MG63 (cell line): ENCODE measurements at regions not wholly inside any gene's neighbourhood (a gene's known extent, or its start where the extent isn't known, plus 50 kb on each side); places are given as distances from the start of the nearest gene placed in this dataset.

Experiments
- DNase-seq: peaks from one replicate; pipeline ENCODE4 v3.0.0-alpha.2; 2020
- H3K27me3 ChIP-seq: fragments of 250-450 bp; sonication (Bioruptor Pico); 2 replicates; pipeline ENCODE4 v1.5.1; 2020; ENCODE audit warnings: mild to moderate bottlenecking, moderate library complexity
- H3K36me3 ChIP-seq: fragments of 250-450 bp; sonication (Bioruptor Pico); 2 replicates; pipeline ENCODE4 v1.5.1; 2020; ENCODE audit warnings: mild to moderate bottlenecking, moderate library complexity
- H3K4me3 ChIP-seq: fragments of 250-450 bp; sonication (Bioruptor Pico); 2 replicates; pipeline ENCODE4 v1.5.1; 2020; ENCODE audit warnings: mild to moderate bottlenecking, moderate library complexity
- H3K9me3 ChIP-seq: fragments of 250-450 bp; sonication (Bioruptor Pico); 2 replicates; pipeline ENCODE4 v1.5.1; 2020; ENCODE audit warnings: mild to moderate bottlenecking, moderate library complexity

DNA sequence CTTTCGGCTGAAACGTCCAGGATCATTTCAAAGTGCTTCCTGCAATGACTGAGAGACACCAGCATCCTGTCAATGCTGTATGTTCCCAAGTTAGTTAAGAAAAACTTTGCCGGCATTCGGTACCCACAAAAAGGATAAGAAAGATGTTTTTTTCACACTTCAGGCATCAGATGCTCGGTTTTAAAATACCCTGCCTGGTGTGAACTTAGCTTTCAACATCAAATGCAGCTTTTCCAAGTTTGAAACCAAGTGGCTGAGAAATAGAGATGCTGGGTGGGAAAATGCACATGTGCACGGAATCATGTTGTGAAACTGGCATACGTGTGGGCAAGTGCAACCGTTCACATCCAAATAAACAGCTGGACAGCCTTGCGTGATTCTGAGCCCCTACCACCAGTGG, 254.9 kb upstream of the IGF1R start:
- H3K27me3 ChIP-seq: peaks cover 9% of the 10 kb centered on the region
- H3K36me3 ChIP-seq: no peaks in the 10 kb centered on the region
- DNase-seq: no peak
- H3K9me3 ChIP-seq: no peaks in the 10 kb centered on the region
- no peak overlapping the region for H3K4me3 ChIP-seq

DNA sequence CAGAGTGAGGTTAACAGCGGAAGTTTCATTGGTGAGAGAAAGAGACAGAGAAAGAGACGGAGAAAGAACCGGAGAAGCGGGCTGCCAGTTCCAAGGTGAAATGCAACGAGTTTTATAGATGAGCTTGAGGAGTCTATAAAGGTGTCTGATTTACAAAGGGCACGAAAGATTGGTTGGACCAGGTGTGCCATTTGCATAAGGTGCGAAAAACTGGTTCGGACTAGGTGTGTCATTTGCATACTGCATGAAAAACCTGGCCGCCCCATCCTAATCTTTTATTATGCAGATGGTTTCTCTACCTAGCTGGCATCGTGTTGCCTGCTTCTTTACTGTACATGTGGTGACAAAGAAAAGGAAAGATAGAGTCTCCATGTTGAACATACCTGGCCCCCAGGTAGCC, 253.8 kb upstream of the IGF1R start:
- no peak for DNase-seq
- Histone ChIP-seq H3K36me3 (no peaks in the 10 kb centered on the region), H3K9me3 (no peaks in the 10 kb centered on the region), H3K4me3 (no peak overlapping the region), H3K27me3 (peaks cover 9% of the 10 kb centered on the region)

DNA sequence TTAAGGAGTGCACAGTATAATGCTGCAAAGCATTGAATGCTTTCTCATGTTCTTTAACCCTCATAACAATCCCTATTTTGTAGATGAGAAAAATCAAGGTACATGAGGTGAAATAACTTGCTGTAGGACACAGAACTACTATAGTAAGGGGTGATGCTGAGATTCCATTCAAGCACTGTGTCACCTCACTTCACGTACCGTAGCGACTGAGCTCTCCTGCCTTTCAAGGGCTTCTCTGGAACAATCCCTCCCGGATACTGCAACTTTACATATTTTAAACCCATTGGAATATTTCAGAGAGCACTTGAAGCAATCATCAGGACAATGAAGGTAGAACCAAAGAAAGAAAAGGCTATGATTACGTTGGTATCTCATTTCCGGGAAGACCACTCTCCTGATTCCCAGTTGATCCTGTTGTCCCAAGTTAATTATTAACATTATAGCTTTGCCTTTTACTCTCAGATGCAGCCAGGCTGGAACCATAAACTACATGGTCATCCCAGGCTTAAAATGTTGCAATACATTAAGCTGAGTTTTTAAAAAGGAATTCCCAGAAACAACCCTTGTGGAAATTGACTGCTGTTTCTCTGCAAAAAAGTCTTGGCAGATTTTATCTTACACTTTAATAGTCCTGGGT, 252.2 kb upstream of the IGF1R start:
- DNase-seq: no peak
- Histone ChIP-seq H3K36me3 (no peaks in the 10 kb centered on the region), H3K9me3 (no peaks in the 10 kb centered on the region), H3K4me3 (no peak overlapping the region), H3K27me3 (peaks cover 9% of the 10 kb centered on the region)

DNA sequence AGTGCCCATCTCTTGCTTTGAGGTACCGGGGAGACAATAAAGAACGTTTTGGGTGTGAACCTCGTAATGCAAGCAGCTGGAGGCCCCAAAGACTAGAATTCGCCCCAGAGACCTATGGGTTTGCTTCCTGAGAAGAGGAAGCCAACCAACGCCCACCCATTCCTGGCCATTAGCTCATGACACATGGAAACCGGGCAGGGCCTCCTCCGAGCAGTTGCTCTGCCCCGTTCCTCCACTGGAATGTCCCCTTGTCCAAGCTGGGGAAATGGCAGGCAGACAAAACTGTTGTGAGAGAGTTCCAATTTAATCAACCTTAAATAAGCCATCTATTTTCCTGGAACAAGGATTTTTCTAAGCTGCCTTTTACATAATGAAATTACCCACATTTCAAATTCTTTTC, 250.9 kb upstream of the IGF1R start:
- peaks cover 9% of the 10 kb centered on the region for H3K27me3 ChIP-seq
- no peak for DNase-seq
- H3K36me3 ChIP-seq: no peaks in the 10 kb centered on the region
- no peak overlapping the region for H3K4me3 ChIP-seq
- no peaks in the 10 kb centered on the region for H3K9me3 ChIP-seq

DNA sequence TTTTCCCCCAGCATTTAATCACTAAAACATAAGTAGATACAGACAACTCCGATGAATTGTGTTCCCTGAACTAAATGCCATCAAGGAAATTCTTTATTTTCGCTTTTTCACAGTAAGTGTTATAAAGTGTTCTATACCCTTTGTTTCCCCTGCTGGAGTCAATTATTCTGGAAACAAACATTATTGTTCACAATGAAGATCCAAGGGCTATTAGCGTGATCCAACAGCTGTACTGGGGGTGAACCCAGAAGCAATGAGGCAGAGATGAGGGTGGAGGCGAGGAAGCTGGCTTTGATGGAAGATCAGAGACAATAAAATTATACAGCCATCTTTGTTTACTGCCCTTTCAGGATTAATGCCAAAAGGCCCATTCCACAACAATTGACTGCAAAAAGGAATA, 250.3 kb upstream of the IGF1R start:
- Histone ChIP-seq H3K36me3 (no peaks in the 10 kb centered on the region), H3K9me3 (no peaks in the 10 kb centered on the region), H3K27me3 (peaks cover 9% of the 10 kb centered on the region), H3K4me3 (no peak overlapping the region)
- no peak for DNase-seq

DNA sequence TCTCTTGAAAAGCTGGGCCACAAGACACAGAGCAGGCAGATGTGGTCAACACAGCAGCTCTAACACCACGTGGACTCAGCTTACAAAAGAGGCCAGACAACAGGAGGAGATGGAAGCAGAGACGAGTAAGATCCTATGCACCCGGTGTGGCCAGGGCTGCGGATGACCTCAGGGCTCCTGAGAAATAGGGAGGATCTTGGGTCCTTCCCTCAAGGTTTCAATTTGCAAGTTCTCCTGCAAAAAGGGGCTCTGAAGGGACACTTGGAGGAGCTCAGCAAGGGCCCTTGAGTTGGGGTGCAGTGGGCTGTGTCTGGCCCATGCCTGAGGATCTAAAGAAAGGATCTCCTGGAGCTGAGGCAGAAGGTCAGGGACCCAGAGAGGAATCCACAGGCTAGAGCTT, 249.5 kb upstream of the IGF1R start:
- no peak for DNase-seq
- Histone ChIP-seq H3K36me3 (no peaks in the 10 kb centered on the region), H3K9me3 (no peaks in the 10 kb centered on the region), H3K27me3 (peaks cover 7% of the 10 kb centered on the region), H3K4me3 (no peak overlapping the region)

DNA sequence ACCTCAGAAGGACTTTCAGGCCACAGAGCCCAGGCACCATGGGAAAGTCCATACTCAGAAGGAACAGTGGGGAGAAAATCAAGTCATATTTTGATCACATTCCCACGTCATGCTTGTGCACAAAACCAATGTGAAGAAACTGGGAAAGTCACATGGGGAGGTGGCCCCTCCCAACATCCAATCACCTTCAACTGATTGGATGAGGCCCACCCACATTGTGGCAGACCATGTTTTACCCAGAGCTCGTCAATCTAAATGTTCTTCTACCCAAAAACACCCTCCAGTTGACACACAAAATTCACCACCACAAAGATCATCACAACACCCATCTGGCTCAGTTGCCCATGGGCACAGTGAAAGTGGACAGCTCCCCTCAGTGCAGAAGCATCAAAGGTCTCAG, 248.2 kb upstream of the IGF1R start:
- peaks cover 2% of the 10 kb centered on the region; the same call in 1 of the 2 replicates for H3K27me3 ChIP-seq
- no peak for DNase-seq
- no peaks in the 10 kb centered on the region for H3K36me3 ChIP-seq
- H3K9me3 ChIP-seq: no peaks in the 10 kb centered on the region
- H3K4me3 ChIP-seq: no peak overlapping the region

DNA sequence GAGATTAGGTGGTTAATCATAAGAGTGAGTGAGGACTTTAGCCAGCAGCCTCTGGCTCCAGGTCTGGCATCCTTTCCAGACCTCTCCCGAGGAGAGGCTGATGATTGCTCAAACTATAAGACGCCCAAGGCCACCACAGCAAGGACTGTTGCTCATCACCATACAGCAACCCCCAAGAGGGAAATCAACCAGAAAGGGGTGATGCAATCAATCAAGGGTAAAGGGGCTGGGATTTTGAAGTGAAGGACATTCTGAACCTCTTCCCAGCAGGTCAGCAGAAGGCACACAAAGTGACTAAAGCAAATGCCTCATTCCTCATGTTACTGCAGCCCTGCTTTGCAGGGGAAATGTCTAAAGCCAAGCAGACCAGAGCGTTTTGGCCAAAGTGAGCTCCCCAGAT, 247.3 kb upstream of the IGF1R start:
- no peak overlapping the region for H3K4me3 ChIP-seq
- no peaks in the 10 kb centered on the region for H3K9me3 ChIP-seq
- no peak for DNase-seq
- no peaks in the 10 kb centered on the region for H3K27me3 ChIP-seq
- no peaks in the 10 kb centered on the region for H3K36me3 ChIP-seq

DNA sequence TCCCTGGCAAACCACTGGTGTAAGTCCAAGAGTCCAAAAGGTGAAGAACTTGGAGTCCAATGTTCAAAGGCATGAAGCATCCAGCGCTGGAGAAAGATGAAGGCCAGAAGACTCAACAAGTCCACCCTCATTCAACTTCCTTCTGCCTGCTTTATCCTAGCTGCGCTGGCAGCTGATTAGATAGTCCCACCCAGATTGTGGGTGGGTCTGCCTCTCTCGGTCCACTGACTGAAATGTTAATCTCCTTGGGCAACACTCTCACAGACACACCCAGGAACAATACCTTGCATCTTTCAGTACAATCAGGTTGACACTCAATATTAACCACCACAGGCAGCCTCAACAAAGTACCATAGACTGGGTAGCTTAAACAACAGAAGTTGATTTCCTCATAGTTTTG, 245.9 kb upstream of the IGF1R start:
- no peaks in the 10 kb centered on the region for H3K9me3 ChIP-seq
- DNase-seq: no peak
- H3K27me3 ChIP-seq: no peaks in the 10 kb centered on the region
- no peak overlapping the region for H3K4me3 ChIP-seq
- H3K36me3 ChIP-seq: no peaks in the 10 kb centered on the region

DNA sequence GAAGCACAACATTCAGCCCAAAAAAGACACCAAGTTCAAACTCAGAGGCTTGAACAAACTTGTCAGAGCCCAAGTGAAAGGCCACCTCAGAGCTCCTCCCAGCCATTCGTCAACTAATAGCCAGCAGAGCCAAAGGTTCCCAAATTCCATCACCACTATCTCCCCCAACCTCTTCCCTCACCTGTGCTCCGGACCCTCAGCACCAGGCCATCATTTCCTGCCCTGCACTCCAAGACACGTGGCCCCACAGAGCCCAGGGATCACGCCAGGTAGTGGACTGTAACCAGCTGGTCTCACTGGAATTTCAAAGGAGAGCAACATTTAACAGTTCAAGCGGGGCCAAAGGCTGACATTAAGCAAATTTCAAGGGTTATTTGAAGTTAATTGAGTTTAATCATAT, 245.2 kb upstream of the IGF1R start:
- no peak for DNase-seq
- Histone ChIP-seq H3K36me3 (no peaks in the 10 kb centered on the region), H3K9me3 (no peaks in the 10 kb centered on the region), H3K27me3 (no peaks in the 10 kb centered on the region), H3K4me3 (no peak overlapping the region)

DNA sequence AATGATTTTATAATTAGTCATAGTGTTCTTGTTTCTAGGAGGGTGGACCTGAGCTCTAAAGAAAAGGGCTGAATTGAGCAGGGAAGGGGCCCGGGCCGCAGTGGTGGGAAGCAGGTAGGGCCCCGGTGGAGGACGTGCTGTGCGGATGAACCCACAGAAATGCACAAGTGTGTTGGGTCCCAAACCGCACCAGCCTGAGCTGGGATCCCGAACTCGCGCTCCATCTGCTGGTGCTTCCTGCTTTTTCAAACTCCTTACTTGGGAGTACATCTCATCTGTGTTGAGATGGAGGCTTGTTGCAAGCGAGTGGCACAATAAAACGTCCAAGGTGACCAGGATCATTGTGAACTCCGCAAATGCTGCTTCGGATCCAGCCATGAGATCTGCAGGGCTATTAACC, 244.8 kb upstream of the IGF1R start:
- no peak for DNase-seq
- H3K9me3 ChIP-seq: no peaks in the 10 kb centered on the region
- H3K4me3 ChIP-seq: no peak overlapping the region
- H3K27me3 ChIP-seq: no peaks in the 10 kb centered on the region
- no peaks in the 10 kb centered on the region for H3K36me3 ChIP-seq

DNA sequence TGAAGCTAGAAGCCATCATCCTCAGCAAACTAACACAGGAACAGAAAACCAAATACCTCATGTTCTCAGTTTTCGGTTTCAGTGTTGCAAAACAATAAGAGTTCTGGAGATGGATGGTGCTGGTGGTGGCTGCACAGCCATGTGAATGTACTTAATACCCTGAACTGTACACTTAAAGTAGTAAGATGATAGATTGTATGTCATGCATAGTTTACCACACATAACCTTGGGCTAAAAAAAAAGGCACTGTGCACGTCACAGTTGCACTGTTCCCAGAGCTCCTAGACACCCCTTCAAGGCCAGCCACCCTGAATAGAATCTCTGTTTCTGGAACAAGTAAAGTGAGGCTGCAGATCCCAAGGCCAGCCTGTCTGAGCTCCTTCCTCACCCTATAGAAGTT, 243.3 kb upstream of the IGF1R start:
- Histone ChIP-seq H3K9me3 (no peaks in the 10 kb centered on the region), H3K4me3 (no peak overlapping the region), H3K36me3 (no peaks in the 10 kb centered on the region), H3K27me3 (no peaks in the 10 kb centered on the region)
- no peak for DNase-seq

DNA sequence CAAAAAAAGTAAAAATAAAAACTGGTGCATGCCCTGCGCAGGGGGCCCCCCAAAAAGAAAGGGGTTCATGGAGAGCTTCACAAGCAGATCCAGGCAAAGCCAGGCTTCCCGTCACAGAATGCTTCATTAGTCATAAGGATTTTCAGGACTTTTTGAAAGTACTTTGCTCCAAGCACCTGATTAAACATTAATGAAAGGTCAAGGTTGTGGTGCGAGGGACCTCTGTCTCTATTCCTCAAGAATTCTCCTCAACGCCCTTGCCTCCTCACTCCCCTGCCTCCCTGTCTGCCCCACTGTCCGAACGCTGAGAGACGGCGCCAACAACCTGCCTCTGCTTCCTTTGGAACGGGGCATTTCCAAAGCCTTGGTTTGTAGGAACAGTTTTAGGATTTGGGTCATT, 240.1 kb upstream of the IGF1R start:
- Histone ChIP-seq H3K36me3 (no peaks in the 10 kb centered on the region), H3K4me3 (no peak overlapping the region), H3K27me3 (no peaks in the 10 kb centered on the region), H3K9me3 (no peaks in the 10 kb centered on the region)
- no peak for DNase-seq

DNA sequence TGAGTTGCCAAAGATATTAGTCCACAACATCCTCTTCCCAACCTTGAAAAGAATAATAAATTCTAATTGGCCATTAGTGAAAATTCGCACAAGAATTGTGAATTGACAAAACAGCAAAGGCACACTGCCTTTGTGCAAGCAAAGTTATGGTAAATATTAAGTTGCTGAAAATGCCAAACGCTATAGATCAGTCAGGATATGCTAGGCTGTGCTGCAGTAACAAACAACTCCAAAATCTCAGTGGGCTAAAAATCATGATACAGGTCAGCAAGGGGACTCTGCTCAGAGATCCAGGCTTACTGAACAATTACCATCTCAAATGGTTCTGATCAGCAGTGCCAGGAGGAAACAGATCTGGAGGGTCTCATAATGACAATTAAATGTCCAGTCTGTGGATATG, 238.0 kb upstream of the IGF1R start:
- H3K9me3 ChIP-seq: no peaks in the 10 kb centered on the region
- no peak for DNase-seq
- H3K4me3 ChIP-seq: no peak overlapping the region
- H3K36me3 ChIP-seq: no peaks in the 10 kb centered on the region
- no peaks in the 10 kb centered on the region for H3K27me3 ChIP-seq

DNA sequence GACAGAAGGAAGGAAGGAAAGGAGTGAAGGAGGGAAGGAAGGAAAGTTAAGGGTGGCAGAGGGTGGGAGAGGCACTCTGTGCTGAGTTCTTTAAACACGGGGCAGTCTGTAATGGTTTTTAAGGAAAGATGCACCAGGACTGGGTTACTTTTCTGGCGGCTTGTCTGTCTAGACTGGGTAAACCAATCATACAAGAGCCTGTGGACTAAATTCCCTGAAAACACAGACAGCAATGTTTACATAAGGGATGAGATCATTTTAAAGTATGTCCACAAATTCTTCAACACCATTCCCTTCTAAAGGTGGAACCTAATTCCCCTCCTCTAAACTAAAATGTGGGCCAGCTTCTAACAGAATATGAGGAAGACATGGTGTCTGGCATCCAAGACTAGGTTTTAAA, 235.5 kb upstream of the IGF1R start:
- Histone ChIP-seq H3K36me3 (no peaks in the 10 kb centered on the region), H3K4me3 (no peak overlapping the region), H3K9me3 (no peaks in the 10 kb centered on the region), H3K27me3 (no peaks in the 10 kb centered on the region)
- no peak for DNase-seq

DNA sequence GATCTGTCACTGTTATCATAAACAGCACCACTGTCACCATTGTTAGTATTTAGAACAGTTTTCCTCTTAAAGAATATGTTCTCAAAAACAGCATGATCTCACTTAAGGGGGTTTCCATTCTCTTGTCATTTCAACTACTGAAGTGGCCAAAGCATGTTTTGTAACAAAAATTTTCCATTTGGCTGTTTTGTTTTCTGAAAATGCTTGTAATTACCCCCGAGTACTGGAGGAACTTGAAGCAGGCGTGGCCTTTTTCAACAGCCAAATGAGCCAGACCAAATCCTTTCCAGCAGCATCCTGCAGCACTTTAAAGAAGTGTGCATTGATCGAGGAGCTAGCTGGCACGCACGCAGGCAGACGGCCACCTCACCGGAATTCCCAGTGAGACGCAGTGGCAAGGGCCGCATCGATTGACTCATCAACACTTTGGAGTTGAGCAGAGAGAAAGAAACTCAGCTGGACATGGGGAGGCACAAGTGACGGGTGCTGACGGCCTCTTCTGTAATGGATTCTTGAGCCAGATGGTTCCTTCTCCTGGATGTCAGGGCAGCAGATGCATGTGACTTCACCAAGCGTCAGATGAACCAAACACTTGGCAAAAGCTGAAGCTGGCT, 234.3 kb upstream of the IGF1R start:
- no peaks in the 10 kb centered on the region for H3K9me3 ChIP-seq
- H3K36me3 ChIP-seq: no peaks in the 10 kb centered on the region
- H3K4me3 ChIP-seq: no peak overlapping the region
- H3K27me3 ChIP-seq: no peaks in the 10 kb centered on the region
- DNase-seq: peak; percentile 79

DNA sequence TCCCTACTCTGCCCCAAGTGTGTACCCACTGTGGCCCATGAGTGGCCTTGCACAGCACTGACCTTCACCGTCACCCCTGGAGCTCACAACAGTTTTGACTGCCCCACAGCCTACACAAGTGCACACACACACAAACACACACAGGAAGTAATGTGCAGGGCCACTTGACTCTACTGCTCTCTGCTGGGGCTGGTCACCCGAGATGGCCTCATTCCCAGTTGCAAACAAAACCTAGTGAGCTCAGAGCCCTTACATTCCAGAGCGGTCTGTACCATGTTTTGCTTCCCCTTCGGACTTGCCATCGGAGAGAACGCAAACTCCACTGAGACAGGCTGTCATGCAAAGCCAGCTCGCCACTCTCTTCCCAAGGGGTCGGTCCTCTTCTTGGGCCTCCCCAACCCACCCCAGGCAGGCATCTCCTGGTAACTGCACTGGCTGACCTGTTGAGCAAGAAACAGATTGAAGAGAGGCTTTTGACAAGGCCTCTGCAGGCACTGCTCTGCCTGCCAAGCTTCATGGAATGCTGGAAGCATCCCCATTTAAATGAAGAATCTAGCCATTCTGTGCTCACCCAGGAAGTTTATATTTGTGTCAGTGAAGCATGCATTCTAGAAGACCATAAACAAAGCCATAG, 232.0 kb upstream of the IGF1R start:
- H3K27me3 ChIP-seq: no peaks in the 10 kb centered on the region
- H3K4me3 ChIP-seq: no peak overlapping the region
- no peaks in the 10 kb centered on the region for H3K36me3 ChIP-seq
- peak; percentile 34 for DNase-seq
- no peaks in the 10 kb centered on the region for H3K9me3 ChIP-seq

DNA sequence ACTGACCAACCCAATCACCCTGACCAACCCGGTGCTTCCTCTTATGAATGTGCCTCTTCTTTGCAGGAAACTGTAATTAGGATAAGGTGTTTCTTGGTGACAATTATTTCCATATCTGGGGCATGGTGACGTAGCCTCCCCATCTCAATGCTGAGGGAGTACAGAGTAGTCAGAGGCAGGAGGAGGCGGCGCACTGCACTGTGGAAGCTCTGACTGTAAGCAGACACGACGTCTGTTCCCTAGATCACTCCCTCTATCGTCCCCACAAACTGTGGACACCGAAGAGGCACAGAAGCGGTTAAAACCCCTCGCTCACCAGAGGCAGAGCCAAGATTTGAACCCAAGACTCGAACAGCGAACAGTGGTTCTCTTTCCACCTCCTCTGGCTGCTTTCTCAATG, 231.0 kb upstream of the IGF1R start:
- DNase-seq: no peak
- H3K9me3 ChIP-seq: no peaks in the 10 kb centered on the region
- H3K36me3 ChIP-seq: no peaks in the 10 kb centered on the region
- H3K27me3 ChIP-seq: peaks cover 7% of the 10 kb centered on the region; the same call in 1 of the 2 replicates
- no peak overlapping the region for H3K4me3 ChIP-seq
